LoVo (cell line): ENCODE measurements at regions not wholly inside any gene's neighbourhood (a gene's known extent, or its start where the extent isn't known, plus 50 kb on each side); places are given as distances from the start of the nearest gene placed in this dataset.

Experiments
- DNase-seq: peaks from one replicate; pipeline ENCODE4 v3.0.0-alpha.2; 2016; ENCODE audit warnings: low spot score

- no peak for DNase-seq
Measured at GRCh38 chr7:156124356-156124755, 312.1 kb upstream of the SHH start.

- DNase-seq, result no peak
Measured at GRCh38 chr7:156123362-156123761, 311.1 kb upstream of the SHH start.

DNA sequence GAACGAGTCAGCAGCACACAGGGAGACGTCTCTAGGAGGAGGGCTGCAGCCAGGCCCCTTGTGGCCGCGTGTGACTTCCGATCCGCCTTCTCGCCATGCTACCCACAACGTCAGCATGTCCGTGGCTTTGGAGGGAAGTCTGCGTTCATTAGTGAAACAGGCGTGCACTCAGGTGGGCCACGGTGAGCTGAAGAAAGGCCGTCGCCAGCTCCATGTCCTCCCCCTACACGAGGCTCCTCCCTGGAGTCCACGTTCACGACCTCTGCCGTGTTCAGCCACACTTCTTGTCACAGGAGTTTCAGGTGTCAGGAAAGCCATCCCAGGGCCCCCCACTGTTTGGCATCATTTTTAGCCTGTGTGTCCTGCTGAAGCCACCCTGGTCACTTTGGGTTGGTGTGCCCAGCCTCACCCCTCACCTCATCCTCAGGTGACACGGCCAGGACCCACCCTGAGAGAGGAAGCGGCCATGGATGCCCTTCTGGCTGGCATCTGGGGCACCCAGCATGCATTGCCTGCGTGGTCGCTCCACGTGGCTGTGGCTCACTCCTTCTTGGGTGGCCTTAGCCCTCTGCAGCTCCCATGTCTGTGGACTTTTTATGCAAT, 310.6 kb upstream of the SHH start:
- no peak for DNase-seq

- DNase-seq, result no peak
Measured at GRCh38 chr7:156121956-156122355, 309.7 kb upstream of the SHH start.

DNA sequence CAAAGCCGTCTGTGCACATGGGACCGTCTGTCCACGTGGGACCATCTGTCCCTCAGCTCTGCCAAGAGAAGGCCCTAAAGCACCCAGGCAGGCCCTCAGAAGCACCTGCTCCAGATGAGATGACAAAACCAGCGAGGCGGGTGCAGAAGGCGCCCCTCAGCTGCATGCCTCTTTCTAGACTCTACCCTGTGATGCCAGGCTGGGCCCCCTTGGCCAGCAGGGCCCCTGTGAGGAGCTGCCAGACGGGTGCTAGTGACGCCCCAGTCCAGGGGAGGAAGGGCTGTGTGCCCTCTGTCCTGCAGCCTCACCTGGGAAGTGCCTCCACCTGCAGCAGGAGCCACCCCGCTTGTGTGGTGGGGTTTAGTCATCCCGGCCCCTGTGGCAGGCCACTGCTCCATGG, 309.2 kb upstream of the SHH start:
- DNase-seq, result no peak

GRCh38 chr7:156120552-156120951, 308.3 kb upstream of the SHH start:
- no peak for DNase-seq

DNA sequence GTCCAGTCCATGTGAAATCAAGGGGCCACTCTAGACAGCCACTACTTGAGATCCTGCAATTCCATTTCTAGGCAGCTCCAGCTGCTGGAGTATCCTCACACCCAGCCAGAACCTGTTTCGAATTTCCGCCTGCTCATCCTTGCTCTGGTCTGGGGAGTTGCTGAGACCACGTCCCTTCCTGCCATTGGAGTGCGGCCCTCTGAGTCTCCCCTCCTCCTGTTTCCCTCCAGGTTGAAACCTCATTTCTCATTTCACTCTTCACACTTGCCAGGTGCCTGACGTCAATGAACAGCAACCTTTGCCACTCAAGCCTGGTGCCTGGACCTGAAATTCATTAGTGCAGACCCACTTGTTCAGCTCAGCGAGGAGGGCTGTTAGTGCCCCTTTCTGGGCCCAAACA, 307.5 kb upstream of the SHH start:
- no peak for DNase-seq

DNA sequence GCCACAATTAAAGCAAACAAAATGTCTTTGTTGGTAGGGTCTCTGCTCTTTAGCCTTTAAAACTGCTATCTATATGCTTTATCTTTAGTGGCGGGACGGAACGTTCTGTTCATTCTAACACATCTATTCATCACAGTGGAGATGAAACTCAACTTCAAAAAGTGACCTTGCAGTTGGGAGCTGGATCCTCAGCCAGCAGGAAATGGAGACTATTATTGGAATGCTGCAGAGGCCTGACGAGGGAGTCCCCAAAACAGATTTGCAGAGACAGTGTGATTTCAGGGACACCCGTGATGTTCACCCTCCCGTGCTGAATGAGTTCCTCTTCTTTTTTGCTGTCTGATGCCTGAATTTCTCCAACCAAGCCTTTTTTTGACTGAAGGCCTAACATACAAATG, 306.0 kb upstream of the SHH start:
- no peak for DNase-seq

DNA sequence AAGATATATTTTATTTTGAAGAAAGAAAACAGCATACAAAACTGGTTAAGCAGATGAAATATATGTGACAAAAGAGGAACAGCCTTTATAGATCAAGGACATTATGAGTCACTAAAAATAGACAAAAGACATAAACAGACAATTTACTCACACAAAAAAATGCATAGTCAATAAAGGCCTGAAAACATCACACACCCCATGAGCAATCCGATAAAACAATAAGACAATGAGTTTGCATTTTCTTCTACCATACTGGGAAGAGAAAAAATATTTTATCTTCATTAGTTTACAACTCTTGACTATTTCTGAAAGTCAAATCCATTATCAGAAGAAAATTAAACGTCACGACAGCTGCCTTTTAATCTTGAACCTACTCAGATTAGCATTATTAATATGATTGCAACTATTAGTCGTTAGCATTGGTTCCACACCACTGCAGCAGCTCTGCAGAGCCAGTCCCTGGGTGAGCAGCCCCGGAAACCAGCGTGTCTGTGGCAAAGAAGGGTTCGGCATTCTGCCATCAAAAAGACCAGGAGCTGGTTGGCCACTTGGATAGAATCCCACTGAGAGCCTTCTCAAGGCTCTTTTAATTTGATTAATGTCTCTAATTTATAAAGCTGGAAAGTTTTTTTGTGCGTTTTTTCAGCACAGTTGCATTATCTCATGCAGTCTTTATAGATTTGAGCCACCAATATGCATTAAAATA, 305.4 kb upstream of the SHH start:
- no peak for DNase-seq

GRCh38 chr7:156116514-156117215, 304.4 kb upstream of the SHH start:
- no peak for DNase-seq

GRCh38 chr7:156115582-156115981, 303.3 kb upstream of the SHH start:
- DNase-seq, result no peak

- no peak for DNase-seq
Measured at GRCh38 chr7:156113731-156114130, 301.5 kb upstream of the SHH start.

- DNase-seq, result no peak
Measured at GRCh38 chr7:156109988-156110387, 297.7 kb upstream of the SHH start.

- no peak for DNase-seq
Measured at GRCh38 chr7:156109076-156109475, 296.8 kb upstream of the SHH start.

- DNase-seq, result no peak
Measured at GRCh38 chr7:156107957-156108356, 295.7 kb upstream of the SHH start.

DNA sequence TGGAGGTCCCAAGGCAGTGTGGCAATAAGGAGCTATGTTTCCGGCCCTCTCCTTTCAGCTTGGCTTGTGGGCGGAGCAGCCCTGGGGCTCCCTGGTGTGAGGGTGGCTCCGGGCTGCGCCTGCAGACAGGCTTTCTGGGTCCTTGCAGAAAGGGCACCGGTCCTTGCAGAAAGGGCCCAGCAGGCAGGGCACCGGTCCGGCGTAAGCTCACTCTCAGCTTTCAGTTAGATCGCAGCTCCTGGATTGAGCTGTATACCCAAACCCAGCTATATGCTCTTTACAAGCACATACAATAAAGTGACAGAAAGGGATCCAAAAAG, 293.8 kb upstream of the SHH start:
- no peak for DNase-seq

DNA sequence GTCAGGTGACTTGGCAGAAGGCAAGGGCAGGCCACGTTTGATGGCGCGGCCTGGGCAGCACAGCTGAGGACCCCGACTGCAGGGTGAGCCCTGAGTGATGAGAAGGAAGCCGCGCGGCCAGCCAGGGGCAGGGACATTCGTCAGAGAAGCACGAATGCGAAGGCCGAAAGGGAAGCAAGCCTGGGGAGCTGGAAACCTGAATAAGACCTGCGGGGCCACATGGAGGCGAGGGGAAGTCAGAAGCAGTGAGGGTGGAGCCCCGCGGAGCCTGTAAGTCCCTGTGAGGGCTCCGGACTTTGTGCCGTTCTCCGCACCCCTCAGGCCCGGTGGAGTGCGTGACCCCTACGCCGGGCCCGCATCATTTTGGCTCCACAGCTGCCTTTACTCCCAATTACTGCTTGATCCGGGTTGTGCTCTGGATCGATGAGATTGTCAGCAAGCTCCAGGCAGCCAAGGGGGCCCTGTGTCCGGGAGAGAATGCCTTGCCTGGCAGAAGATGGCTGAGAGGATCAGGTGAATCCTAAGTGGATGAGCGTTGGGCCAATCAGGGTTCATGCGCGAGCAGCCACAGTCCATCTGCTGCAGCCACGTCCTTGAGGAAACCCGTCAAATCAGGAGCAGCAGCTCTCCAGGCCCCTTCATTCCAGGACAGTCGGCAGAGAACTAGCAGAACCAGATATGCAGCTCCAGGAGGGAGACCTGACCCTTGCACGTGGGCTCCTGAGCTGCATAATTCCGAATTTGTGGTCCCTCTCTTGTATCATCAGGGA, 293.3 kb upstream of the SHH start:
- no peak for DNase-seq

GRCh38 chr7:156104501-156105336, 292.5 kb upstream of the SHH start:
- no peak for DNase-seq

- DNase-seq, result no peak
Measured at GRCh38 chr7:156102267-156102666, 290.0 kb upstream of the SHH start.

- no peak for DNase-seq
Measured at GRCh38 chr7:156101355-156101754, 289.1 kb upstream of the SHH start.

- no peak for DNase-seq
Measured at GRCh38 chr7:156100086-156100485, 287.8 kb upstream of the SHH start.

DNA sequence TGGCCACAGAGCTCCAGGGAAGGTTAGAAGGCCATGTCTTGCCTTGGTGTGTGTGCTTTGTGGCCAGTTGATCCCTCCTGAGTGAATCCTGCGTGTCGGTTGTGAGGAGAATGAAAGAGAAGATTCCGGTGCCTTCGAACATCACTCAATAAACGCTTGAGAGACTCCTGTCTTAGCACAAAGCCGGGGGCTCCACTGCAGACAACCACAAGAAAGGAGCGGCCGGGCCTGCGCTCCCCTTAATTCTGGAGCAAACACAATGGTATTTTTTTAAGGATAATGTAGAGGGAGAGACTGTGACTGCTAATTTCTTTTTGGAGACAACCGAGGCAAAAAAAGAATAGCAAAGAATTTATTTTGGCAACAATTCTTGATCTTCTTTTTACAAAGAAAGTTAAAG, 286.8 kb upstream of the SHH start:
- no peak for DNase-seq
